ENCODE measurements at regions not wholly inside any gene's neighbourhood (a gene's known extent, or its start where the extent isn't known, plus 50 kb on each side); places are given as distances from the start of the nearest gene placed in this dataset.

- H3K27me3 ChIP-seq: no peaks in the 10 kb centered on the region
- H3K4me1 ChIP-seq: no peaks in the 10 kb centered on the region
- H3K36me3 ChIP-seq: no peaks in the 10 kb centered on the region
- intact Hi-C loops (cut with DNase I; ENCODE audit: low total_unique reads): no loop called here
- no peaks in the 10 kb centered on the region for H3K9me3 ChIP-seq
- TF ChIP-seq, protein P1, sequence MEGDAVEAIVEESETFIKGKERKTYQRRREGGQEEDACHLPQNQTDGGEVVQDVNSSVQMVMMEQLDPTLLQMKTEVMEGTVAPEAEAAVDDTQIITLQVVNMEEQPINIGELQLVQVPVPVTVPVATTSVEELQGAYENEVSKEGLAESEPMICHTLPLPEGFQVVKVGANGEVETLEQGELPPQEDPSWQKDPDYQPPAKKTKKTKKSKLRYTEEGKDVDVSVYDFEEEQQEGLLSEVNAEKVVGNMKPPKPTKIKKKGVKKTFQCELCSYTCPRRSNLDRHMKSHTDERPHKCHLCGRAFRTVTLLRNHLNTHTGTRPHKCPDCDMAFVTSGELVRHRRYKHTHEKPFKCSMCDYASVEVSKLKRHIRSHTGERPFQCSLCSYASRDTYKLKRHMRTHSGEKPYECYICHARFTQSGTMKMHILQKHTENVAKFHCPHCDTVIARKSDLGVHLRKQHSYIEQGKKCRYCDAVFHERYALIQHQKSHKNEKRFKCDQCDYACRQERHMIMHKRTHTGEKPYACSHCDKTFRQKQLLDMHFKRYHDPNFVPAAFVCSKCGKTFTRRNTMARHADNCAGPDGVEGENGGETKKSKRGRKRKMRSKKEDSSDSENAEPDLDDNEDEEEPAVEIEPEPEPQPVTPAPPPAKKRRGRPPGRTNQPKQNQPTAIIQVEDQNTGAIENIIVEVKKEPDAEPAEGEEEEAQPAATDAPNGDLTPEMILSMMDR (IDR thresholded peaks at IDR 0.05): no peak
- no peak overlapping the region for H3K4me3 ChIP-seq
- H3K27ac ChIP-seq: no peak overlapping the region
- no peak for DNase-seq
Observed at GRCh38 chr15:97683831-97684230, 276.7 kb upstream of the ARRDC4 start.

DNA sequence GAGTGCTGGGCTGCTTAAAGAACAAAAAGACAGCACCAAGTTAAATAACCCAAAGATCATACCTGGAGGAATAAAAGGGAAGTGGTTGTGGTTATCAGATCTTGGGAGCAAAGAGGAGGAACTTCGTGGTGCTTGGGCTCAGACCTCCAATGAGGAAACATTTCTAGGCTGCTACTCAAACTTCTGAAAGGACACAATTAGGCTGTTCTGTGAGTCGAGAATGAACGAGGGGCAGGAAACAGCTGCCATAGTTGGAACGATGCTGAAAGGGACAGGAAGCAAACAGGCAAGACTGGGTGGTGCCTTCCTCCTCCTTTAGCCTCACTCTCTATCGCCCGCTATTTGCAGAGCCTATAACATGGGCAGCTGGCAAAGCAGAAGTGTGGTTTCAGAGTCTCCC lies 276.3 kb upstream of the ARRDC4 start:
- Histone ChIP-seq H3K4me1 (no peaks in the 10 kb centered on the region), H3K36me3 (no peaks in the 10 kb centered on the region)
- TF ChIP-seq, protein P1 (IDR thresholded peaks at IDR 0.05): no peak

GRCh38 chr15:97686324-97686723 lies 274.2 kb upstream of the ARRDC4 start:
- no peak overlapping the region for H3K27ac ChIP-seq
- H3K9me3 ChIP-seq: no peaks in the 10 kb centered on the region
- no peaks in the 10 kb centered on the region for H3K4me1 ChIP-seq
- H3K36me3 ChIP-seq: no peaks in the 10 kb centered on the region
- no peak for DNase-seq
- TF ChIP-seq, protein P1 (IDR thresholded peaks at IDR 0.05): no peak
- H3K27me3 ChIP-seq: no peaks in the 10 kb centered on the region
- intact Hi-C loops (cut with DNase I; ENCODE audit: low total_unique reads): no loop called here
- H3K4me3 ChIP-seq: no peak overlapping the region

More for the DNA sequence above, 276.3 kb upstream of the ARRDC4 start:
- intact Hi-C loops (cut with DNase I; ENCODE audit: low total_unique reads): no loop called here
- Histone ChIP-seq H3K27ac (no peak overlapping the region), H3K27me3 (no peaks in the 10 kb centered on the region), H3K9me3 (no peaks in the 10 kb centered on the region), H3K4me3 (no peak overlapping the region)
- DNase-seq: no peak

GRCh38 chr15:97687654-97688053 lies 272.8 kb upstream of the ARRDC4 start:
- TF ChIP-seq, protein P1 (IDR thresholded peaks at IDR 0.05): no peak
- Histone ChIP-seq H3K4me3 (no peak overlapping the region), H3K4me1 (no peaks in the 10 kb centered on the region), H3K36me3 (no peaks in the 10 kb centered on the region), H3K27ac (no peak overlapping the region), H3K9me3 (no peaks in the 10 kb centered on the region), H3K27me3 (no peaks in the 10 kb centered on the region)
- DNase-seq: no peak
- intact Hi-C loops (cut with DNase I; ENCODE audit: low total_unique reads): no loop called here

DNA sequence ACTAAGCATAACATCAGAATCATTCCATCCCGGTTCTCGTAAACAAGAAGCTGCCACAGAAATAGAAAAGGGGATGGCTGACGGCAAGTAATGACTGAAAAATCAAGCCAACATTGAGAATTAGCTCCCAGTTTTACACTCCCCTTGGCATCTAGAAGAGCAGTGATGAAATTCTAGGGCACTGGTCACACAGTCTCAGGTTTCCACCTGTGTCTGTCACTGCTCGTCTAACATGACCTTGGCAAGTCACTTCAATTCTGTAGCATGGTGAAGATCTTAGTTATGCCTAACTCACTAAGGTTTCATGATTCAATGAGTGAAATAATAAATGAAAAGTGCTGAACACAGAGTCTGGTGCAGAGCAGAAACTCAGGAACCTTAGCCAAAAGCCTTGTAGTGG lies 272.3 kb upstream of the ARRDC4 start:
- TF ChIP-seq, protein P1 (IDR thresholded peaks at IDR 0.05): no peak
- Histone ChIP-seq H3K4me1 (no peaks in the 10 kb centered on the region), H3K27me3 (no peaks in the 10 kb centered on the region), H3K4me3 (no peak overlapping the region), H3K27ac (no peak overlapping the region), H3K9me3 (no peaks in the 10 kb centered on the region), H3K36me3 (no peaks in the 10 kb centered on the region)
- DNase-seq: no peak
- intact Hi-C loops (cut with DNase I; ENCODE audit: low total_unique reads): no loop called here

DNA sequence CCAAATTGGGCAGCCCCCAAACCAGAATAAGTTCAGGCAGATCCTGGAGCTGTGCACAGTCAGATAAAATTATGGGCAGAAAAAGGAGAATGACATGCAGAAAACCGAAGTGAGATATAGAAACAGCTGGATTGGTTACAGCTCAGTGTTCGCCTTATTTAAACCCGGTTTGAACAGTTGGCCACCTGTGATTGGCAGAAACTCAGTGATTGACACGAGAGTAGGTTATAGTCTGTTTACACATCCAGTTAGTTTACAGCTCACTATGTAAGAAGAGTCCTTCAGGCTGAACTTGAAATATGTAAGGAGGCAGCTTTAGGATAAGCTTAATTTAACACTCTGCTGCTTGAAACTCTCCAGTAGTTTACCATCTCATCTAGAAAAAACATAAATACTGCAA lies 271.6 kb upstream of the ARRDC4 start:
- no peak overlapping the region for H3K4me3 ChIP-seq
- intact Hi-C loops (cut with DNase I; ENCODE audit: low total_unique reads): no loop called here

More for the DNA sequence above, 271.6 kb upstream of the ARRDC4 start:
- Histone ChIP-seq H3K27me3 (no peaks in the 10 kb centered on the region), H3K4me1 (no peaks in the 10 kb centered on the region), H3K9me3 (no peaks in the 10 kb centered on the region), H3K36me3 (no peaks in the 10 kb centered on the region), H3K27ac (no peak overlapping the region)
- TF ChIP-seq, protein P1 (IDR thresholded peaks at IDR 0.05): no peak
- no peak for DNase-seq

Measured in tibial artery (tissue), 4 donors.